ENCODE measurements at regions not wholly inside any gene's neighbourhood (a gene's known extent, or its start where the extent isn't known, plus 50 kb on each side); places are given as distances from the start of the nearest gene placed in this dataset.

DNA sequence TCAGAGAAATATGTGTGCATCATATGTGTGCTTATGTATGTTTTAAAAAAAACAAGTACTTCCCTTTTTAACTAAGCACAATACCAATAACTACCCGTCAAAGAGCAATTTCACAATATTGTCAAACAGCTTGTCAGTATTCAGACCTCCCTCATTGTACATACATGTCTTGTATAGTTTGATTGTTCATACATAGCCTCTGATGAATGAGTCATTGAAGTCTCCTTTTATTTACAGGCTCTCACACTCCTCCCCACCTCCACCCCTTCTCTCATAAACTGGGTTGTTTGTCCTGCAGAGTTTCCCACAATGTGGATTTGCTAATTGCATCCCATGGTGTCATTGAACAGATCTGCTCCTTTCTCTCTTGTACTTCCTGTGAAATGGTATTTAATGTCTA, 132.8 kb upstream of the L3MBTL4 start:
- H4K20me1 ChIP-seq (replicated peaks; ENCODE audit: control insufficient read depth, insufficient read depth, low read length), result no peaks in the 10 kb centered on the region
- FAIRE-seq, result no peak
- no peak overlapping the region for H2AFZ ChIP-seq (ENCODE audit: low read depth, low read length)
- no peak for ATAC-seq
- no peaks in the 10 kb centered on the region for H3K36me3 ChIP-seq (ENCODE audit: control insufficient read depth, insufficient read depth, low read length)
- no peak overlapping the region for H3K9ac ChIP-seq (ENCODE audit: insufficient read depth in 1 of 2, low read depth in 2 of 2, low read length in 2 of 2)
- no peak overlapping the region for H3K4me2 ChIP-seq (ENCODE audit: insufficient read depth, low read length)
- no peak for DNase-seq (ENCODE audit: extremely low read depth in 1 of 4, low spot score in 3 of 4)
- intact Hi-C loops (cut with micrococcal nuclease), result no loop called here
- no peaks in the 10 kb centered on the region for H3K9me3 ChIP-seq (replicated peaks; ENCODE audit: control insufficient read depth, insufficient read depth, low read depth, low read length)
- no peaks in the 10 kb centered on the region for H3K27me3 ChIP-seq (ENCODE audit: control insufficient read depth in 2 of 2, insufficient read depth in 2 of 2, low read length in 2 of 2)
- H3K4me1 ChIP-seq (replicated peaks in 1 of 2; ENCODE audit: control insufficient read depth in 2 of 2, insufficient read depth in 2 of 2, low read length in 2 of 2), result no peaks in the 10 kb centered on the region
- TF ChIP-seq POLR2A (conservative IDR thresholded peaks at IDR 0.05) (no peak), RFX7 (CRISPR knock-in tag; IDR thresholded peaks at IDR 0.05) (no peak), NELFE (IDR thresholded peaks at IDR 0.05; ENCODE audit: insufficient read depth, insufficient read length) (no peak), CBX5 (IDR thresholded peaks at IDR 0.05; ENCODE audit: borderline replicate concordance, low read depth) (no peak), ZNF764 (CRISPR knock-in tag; IDR thresholded peaks at IDR 0.05; ENCODE audit: low read depth) (no peak), ZNF311 (CRISPR knock-in tag; IDR thresholded peaks at IDR 0.05) (no peak), BCL6 (CRISPR knock-in tag; IDR thresholded peaks at IDR 0.05) (no peak), CEBPG (CRISPR knock-in tag; IDR thresholded peaks at IDR 0.05) (no peak), CEBPG (tag; conservative IDR thresholded peaks at IDR 0.05 in 1 of 2, IDR thresholded peaks at IDR 0.05 in 1 of 2) (no peak), FOXK1 (CRISPR knock-in tag; IDR thresholded peaks at IDR 0.05; ENCODE audit: borderline replicate concordance) (no peak), CREBBP (IDR thresholded peaks at IDR 0.05; ENCODE audit: low read depth, low read length) (no peak), ZNF668 (CRISPR knock-in tag; IDR thresholded peaks at IDR 0.05) (no peak), SAFB2 (IDR thresholded peaks at IDR 0.05; ENCODE audit: borderline replicate concordance, low read depth, low read length, severe bottlenecking) (no peak)
- TF ChIP-seq, protein P1, sequence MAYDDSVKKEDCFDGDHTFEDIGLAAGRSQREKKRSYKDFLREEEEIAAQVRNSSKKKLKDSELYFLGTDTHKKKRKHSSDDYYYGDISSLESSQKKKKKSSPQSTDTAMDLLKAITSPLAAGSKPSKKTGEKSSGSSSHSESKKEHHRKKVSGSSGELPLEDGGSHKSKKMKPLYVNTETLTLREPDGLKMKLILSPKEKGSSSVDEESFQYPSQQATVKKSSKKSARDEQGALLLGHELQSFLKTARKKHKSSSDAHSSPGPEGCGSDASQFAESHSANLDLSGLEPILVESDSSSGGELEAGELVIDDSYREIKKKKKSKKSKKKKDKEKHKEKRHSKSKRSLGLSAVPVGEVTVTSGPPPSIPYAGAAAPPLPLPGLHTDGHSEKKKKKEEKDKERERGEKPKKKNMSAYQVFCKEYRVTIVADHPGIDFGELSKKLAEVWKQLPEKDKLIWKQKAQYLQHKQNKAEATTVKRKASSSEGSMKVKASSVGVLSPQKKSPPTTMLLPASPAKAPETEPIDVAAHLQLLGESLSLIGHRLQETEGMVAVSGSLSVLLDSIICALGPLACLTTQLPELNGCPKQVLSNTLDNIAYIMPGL (CRISPR knock-in tag; IDR thresholded peaks at IDR 0.05), result no peak
- H3K79me2 ChIP-seq (ENCODE audit: control insufficient read depth, insufficient read depth, low read length), result no peaks in the 10 kb centered on the region
- BruUV-seq (replicated peaks), result no TSS peak
- ChIA-PET CTCF (ENCODE audit: low intra/inter-chr PET ratio) (no interaction called here), POLR2A (no interaction called here)
- H3K27ac ChIP-seq (ENCODE audit: extremely low read depth, low read depth, low read length), result no peak overlapping the region
- H3K9me1 ChIP-seq (ENCODE audit: control insufficient read depth, insufficient read depth, low read length), result no peaks in the 10 kb centered on the region
- no peak overlapping the region for H3K4me3 ChIP-seq
- in situ Hi-C loops (cut with MboI), result no loop called here
- WGBS (ENCODE audit: insufficient coverage, low coverage, missing lambda C conversion rate), result 0% methylated on average over 1 of the region's 1 CpG
